ENCODE measurements at regions not wholly inside any gene's neighbourhood (a gene's known extent, or its start where the extent isn't known, plus 50 kb on each side); places are given as distances from the start of the nearest gene placed in this dataset.

GRCh38 chr15:59953392-59953883 lies 50.7 kb upstream of the FOXB1 start:
- peak; percentile 95 for DNase-seq

GRCh38 chr15:59952960-59953359 lies 51.2 kb upstream of the FOXB1 start:
- no peak for DNase-seq

GRCh38 chr15:59950603-59951388 lies 53.3 kb upstream of the FOXB1 start:
- DNase-seq, result no peak

GRCh38 chr15:59948924-59949613 lies 55.0 kb upstream of the FOXB1 start:
- no peak for DNase-seq

GRCh38 chr15:59946084-59946483 lies 58.0 kb upstream of the FOXB1 start:
- DNase-seq, result peak; percentile 19

- no peak for DNase-seq
These were observed 59.1 kb upstream of the FOXB1 start for GRCh38 chr15:59945036-59945435.

- DNase-seq, result no peak
These were observed 62.5 kb upstream of the FOXB1 start for GRCh38 chr15:59941612-59942011.

GRCh38 chr15:59940928-59941327 lies 63.2 kb upstream of the FOXB1 start:
- no peak for DNase-seq

GRCh38 chr15:59940456-59940855 lies 63.7 kb upstream of the FOXB1 start:
- no peak for DNase-seq

- DNase-seq, result no peak
These were observed 67.4 kb upstream of the FOXB1 start for GRCh38 chr15:59936741-59937140.

GRCh38 chr15:59933607-59934006 lies 70.5 kb upstream of the FOXB1 start:
- DNase-seq, result no peak

GRCh38 chr15:59931646-59932261 lies 72.4 kb upstream of the FOXB1 start:
- no peak for DNase-seq

- no peak for DNase-seq
These were observed 79.1 kb upstream of the FOXB1 start for GRCh38 chr15:59924812-59925522.

GRCh38 chr15:59924096-59924495 lies 80.0 kb upstream of the FOXB1 start:
- no peak for DNase-seq

GRCh38 chr15:59923508-59923907 lies 80.6 kb upstream of the FOXB1 start:
- DNase-seq, result no peak

- DNase-seq, result no peak
These were observed 84.8 kb upstream of the FOXB1 start for GRCh38 chr15:59918994-59919951.

GRCh38 chr15:59917504-59918157 lies 86.5 kb upstream of the FOXB1 start:
- DNase-seq, result peak; percentile 15

- no peak for DNase-seq
These were observed 98.1 kb upstream of the FOXB1 start for GRCh38 chr15:59906046-59906445.

GRCh38 chr15:59905176-59905575 lies 98.9 kb upstream of the FOXB1 start:
- no peak for DNase-seq

GRCh38 chr15:59904450-59905135 lies 99.5 kb upstream of the FOXB1 start:
- no peak for DNase-seq

GRCh38 chr15:59896663-59897074 lies 107.4 kb upstream of the FOXB1 start:
- DNase-seq, result no peak
